ENCODE measurements at regions not wholly inside any gene's neighbourhood (a gene's known extent, or its start where the extent isn't known, plus 50 kb on each side); places are given as distances from the start of the nearest gene placed in this dataset.

- Histone ChIP-seq H2AFZ (ENCODE audit: low read length) (no peak overlapping the region), H3K4me2 (ENCODE audit: low read length) (no peak overlapping the region), H3K4me1 (ENCODE audit: insufficient read depth, low read length, poor library complexity, severe bottlenecking) (no peaks in the 10 kb centered on the region), H3K27ac (ENCODE audit: low read depth, low read length, poor library complexity, severe bottlenecking) (no peak overlapping the region), H4K20me1 (ENCODE audit: insufficient read depth, low read length) (no peaks in the 10 kb centered on the region), H3K36me3 (ENCODE audit: insufficient read depth, low read length) (no peaks in the 10 kb centered on the region), H3K9me2 (ENCODE audit: insufficient read depth, low read length) (no peaks in the 10 kb centered on the region), H3K9me3 (ENCODE audit: low read length) (no peaks in the 10 kb centered on the region), H3K79me2 (ENCODE audit: insufficient read depth, low read depth, low read length) (no peaks in the 10 kb centered on the region), H3K4me3 (ENCODE audit: low read depth, low read length, poor library complexity, severe bottlenecking) (no peak overlapping the region)
- TF ChIP-seq EZH2phosphoT487 (IDR thresholded peaks at IDR 0.05; ENCODE audit: borderline replicate concordance, low read depth, low read length), result no peak
- TF ChIP-seq, protein P1, sequence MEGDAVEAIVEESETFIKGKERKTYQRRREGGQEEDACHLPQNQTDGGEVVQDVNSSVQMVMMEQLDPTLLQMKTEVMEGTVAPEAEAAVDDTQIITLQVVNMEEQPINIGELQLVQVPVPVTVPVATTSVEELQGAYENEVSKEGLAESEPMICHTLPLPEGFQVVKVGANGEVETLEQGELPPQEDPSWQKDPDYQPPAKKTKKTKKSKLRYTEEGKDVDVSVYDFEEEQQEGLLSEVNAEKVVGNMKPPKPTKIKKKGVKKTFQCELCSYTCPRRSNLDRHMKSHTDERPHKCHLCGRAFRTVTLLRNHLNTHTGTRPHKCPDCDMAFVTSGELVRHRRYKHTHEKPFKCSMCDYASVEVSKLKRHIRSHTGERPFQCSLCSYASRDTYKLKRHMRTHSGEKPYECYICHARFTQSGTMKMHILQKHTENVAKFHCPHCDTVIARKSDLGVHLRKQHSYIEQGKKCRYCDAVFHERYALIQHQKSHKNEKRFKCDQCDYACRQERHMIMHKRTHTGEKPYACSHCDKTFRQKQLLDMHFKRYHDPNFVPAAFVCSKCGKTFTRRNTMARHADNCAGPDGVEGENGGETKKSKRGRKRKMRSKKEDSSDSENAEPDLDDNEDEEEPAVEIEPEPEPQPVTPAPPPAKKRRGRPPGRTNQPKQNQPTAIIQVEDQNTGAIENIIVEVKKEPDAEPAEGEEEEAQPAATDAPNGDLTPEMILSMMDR (conservative IDR thresholded peaks at IDR 0.05; ENCODE audit: low read length), result no peak
- POLR2A ChIA-PET, result no interaction called here
- CTCF ChIA-PET (ENCODE audit: unreplicated experiment), result no interaction called here
- BruUV-seq (replicated peaks), result no TSS peak
- DNase-seq (ENCODE audit: low spot score), result no peak
- intact Hi-C loops (cut with micrococcal nuclease; ENCODE audit: unreplicated experiment), result no loop called here
Observed at GRCh38 chr13:86368924-86369323, 569.7 kb upstream of the SLITRK6 start.

DNA sequence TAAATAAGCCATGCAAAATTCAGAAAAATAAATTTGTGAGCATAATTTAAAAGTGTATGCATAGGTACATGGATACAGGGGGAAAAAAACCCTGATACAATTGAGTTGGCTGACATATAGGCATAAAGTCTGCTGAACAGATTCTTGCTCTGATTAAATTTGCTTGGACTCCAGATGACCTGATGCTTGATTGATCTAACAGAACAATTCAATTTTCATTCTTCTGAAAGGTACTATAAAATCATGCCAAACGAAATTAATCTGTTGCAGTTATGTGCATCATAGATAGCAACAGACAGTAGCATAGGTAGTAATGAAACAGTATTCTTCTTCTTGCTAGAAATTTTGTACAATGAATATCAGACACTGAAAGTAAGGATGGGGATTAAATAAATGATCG is 578.2 kb upstream of the SLITRK6 start:
- Histone ChIP-seq H4K20me1 (ENCODE audit: insufficient read depth, low read length) (no peaks in the 10 kb centered on the region), H3K9me2 (ENCODE audit: insufficient read depth, low read length) (no peaks in the 10 kb centered on the region), H3K4me1 (ENCODE audit: insufficient read depth, low read length, poor library complexity, severe bottlenecking) (no peaks in the 10 kb centered on the region), H2AFZ (ENCODE audit: low read length) (no peak overlapping the region), H3K36me3 (ENCODE audit: insufficient read depth, low read length) (no peaks in the 10 kb centered on the region), H3K79me2 (ENCODE audit: insufficient read depth, low read depth, low read length) (no peaks in the 10 kb centered on the region), H3K27ac (ENCODE audit: low read depth, low read length, poor library complexity, severe bottlenecking) (no peak overlapping the region), H3K4me2 (ENCODE audit: low read length) (no peak overlapping the region), H3K9me3 (ENCODE audit: low read length) (0 out of 2 replicates have a peak, but pooled peaks cover 5% of the 10 kb centered on the region), H3K4me3 (ENCODE audit: low read depth, low read length, poor library complexity, severe bottlenecking) (no peak overlapping the region)
- BruUV-seq (replicated peaks), result no TSS peak
- POLR2A ChIA-PET, result no interaction called here
- no peak for DNase-seq (ENCODE audit: low spot score)
- intact Hi-C loops (cut with micrococcal nuclease; ENCODE audit: unreplicated experiment), result no loop called here
- no peak for TF ChIP-seq EZH2phosphoT487 (IDR thresholded peaks at IDR 0.05; ENCODE audit: borderline replicate concordance, low read depth, low read length)
- TF ChIP-seq, protein P1 (conservative IDR thresholded peaks at IDR 0.05; ENCODE audit: low read length), result no peak
- CTCF ChIA-PET (ENCODE audit: unreplicated experiment), result no interaction called here

DNA sequence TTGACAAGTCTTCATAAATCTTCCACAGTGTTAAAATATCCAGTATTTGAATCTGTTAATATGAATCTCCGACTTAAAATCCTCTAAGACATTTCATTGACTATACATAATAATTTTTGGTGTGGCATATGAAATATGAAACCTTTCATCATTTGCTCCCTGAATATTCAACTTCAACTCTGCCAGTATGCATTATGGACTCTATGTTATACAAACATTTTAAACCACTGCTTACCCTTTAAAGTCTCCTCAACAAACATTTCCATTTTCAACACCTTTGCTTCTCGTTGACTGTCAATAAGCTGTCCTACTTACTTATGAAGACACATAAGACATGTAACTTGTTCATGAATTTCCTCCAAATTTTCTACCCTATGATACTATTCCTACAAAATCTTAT is 579.4 kb upstream of the SLITRK6 start:
- Histone ChIP-seq H3K36me3 (ENCODE audit: insufficient read depth, low read length) (no peaks in the 10 kb centered on the region), H3K9me2 (ENCODE audit: insufficient read depth, low read length) (no peaks in the 10 kb centered on the region), H4K20me1 (ENCODE audit: insufficient read depth, low read length) (no peaks in the 10 kb centered on the region), H3K4me3 (ENCODE audit: low read depth, low read length, poor library complexity, severe bottlenecking) (no peak overlapping the region), H3K4me1 (ENCODE audit: insufficient read depth, low read length, poor library complexity, severe bottlenecking) (no peaks in the 10 kb centered on the region), H3K4me2 (ENCODE audit: low read length) (no peak overlapping the region), H2AFZ (ENCODE audit: low read length) (no peak overlapping the region), H3K79me2 (ENCODE audit: insufficient read depth, low read depth, low read length) (no peaks in the 10 kb centered on the region), H3K9me3 (ENCODE audit: low read length) (0 out of 2 replicates have a peak, but pooled peaks cover 5% of the 10 kb centered on the region), H3K27ac (ENCODE audit: low read depth, low read length, poor library complexity, severe bottlenecking) (no peak overlapping the region)
- DNase-seq (ENCODE audit: low spot score), result no peak
- intact Hi-C loops (cut with micrococcal nuclease; ENCODE audit: unreplicated experiment), result no loop called here
- BruUV-seq (replicated peaks), result no TSS peak
- TF ChIP-seq, protein P1 (conservative IDR thresholded peaks at IDR 0.05; ENCODE audit: low read length), result no peak
- no peak for TF ChIP-seq EZH2phosphoT487 (IDR thresholded peaks at IDR 0.05; ENCODE audit: borderline replicate concordance, low read depth, low read length)
- CTCF ChIA-PET (ENCODE audit: unreplicated experiment), result no interaction called here
- POLR2A ChIA-PET, result no interaction called here
